NCI-H446 (cell line): ENCODE measurements at regions not wholly inside any gene's neighbourhood (a gene's known extent, or its start where the extent isn't known, plus 50 kb on each side); places are given as distances from the start of the nearest gene placed in this dataset.

Experiments
- DNase-seq, 2 experiments: peaks; one replicate each; lab custom pipeline; 2025; lab: John Stamatoyannopoulos, UW

DNA sequence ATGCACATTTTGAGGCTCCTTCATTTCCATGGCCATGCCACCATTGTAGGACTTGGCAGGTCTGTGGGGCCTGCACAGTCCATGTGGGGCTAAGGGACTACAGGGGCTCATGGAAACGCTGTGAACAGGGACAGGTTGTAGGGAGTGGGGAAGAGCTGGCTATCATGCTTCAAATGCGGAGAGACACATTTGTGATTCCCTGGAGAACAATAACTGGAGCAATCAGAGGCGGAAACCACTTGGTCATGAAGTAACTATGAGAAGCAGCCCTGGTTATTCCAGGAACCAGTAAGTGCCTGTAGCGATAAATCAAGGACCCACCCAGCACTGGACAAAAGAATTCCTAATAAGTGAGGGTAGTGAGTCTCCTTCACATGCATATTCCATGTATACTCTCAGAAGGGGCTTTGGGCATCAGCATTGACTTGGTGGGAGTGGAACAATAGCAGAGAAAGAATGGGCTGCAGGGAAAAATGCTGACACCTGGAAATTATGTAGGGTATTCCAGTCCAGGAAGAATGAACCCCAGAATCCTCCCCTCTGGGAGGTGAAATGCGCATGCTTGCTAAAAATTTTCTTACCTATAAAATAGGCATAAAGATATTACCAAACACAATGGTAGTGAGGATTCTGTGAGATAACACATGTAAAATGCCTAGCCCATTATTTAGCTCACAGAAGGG is 251.4 kb upstream of the ROPN1 start:
- no peak for DNase-seq

DNA sequence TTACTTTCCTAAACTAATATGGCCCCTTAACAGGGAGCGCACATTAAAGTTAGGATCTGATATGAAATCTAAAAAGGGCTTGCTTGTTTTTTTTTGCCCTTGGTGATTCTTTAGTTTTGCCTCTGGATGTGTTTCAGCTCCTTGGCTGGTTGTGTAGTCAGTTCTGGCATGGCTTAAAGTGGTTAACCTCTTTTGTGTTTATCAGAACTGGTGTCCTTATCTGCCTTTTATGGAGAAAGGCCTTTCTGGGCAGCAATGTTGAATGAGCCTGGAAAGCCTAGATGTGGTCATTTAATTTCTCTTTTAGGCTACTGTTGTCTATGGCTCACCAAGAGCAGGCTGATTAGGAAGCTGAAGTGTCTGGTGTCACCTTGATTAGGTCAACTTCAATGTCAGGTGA is 254.5 kb upstream of the ROPN1 start:
- no peak for DNase-seq

DNA sequence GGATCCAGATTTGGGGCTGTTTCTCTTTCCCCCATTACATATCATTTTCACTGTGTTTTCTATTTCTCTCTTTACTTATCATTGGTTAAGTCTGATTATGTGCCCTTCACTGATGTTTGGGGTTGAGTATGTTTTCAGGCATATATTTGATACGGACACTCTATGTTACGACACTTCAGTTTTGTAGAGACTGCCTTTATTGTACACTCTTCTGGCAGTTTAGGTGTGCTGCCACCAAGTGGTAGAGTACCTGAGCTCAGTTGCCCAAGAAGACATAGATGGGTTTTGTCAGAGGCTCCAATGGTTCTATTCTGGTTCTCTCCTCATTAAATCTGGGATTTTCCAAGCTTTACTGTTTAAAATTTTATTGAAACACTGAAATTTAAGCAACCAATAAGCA is 255.0 kb upstream of the ROPN1 start:
- DNase-seq = peak; percentile 14 to 42

DNA sequence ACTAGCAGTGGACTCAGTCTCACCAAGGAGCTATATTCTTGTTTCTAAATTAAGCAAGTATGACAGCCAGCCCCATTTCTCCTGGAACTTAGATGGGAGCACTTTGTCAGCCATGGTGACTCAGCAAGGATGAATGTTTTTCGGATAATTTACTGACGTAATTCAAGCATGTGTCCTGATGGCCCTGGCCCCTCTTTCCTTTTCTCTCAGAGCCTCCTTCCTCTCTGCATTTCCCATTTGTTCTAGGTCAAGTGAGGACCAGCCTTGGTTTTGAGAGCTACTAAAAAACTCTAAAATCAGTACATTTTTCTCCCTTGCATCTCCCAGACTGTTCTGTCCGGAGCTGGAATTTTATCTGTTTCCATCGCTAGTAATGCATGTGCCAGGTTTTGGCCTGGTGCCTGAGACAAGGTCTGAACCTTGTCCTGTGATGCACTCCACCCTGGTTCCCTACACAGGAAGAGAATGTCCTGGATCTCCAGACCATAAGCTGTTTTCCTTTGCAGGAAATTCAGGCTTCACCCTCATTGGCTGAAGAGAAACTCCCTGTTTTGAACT is 256.6 kb upstream of the ROPN1 start:
- no peak for DNase-seq

DNA sequence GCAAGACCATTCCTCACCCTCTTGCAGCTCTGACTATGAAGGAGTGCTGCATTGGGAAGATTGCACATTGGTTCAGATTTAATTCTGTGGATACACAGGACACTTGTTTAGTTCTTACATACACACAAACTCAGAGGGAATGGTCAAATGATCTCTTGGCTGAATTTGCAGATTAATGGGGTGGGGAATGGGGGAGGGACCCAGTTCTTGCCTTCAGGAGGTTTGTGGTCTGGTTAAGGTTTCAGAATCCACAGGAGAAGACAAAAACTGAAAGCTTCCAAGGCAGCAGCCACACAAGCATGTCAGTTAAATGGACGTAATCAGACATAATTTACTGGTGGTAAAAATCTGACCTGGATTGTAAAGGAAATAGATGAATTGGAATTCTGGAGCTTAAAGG is 257.1 kb upstream of the ROPN1 start:
- no peak for DNase-seq

DNA sequence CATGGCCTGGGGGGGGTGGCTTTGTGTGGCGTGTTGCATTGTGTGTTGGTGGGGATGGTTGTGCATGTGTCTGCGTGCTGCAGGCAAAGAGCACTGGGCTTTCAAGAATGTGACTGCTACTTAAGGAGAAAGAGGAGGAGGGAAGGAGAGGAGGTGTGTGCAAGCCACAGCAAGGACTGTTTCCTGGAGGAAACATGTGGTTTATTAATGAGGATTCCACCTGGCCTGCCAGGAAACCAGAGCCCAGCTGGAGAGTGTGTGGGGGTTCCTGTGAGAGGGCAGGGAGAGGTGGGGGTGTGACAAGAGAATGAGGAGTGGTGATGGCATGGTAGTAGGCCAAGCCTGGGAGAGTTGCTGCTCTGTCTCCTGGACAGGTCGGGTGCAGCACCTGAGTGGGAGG is 258.1 kb upstream of the ROPN1 start:
- DNase-seq = no peak

DNA sequence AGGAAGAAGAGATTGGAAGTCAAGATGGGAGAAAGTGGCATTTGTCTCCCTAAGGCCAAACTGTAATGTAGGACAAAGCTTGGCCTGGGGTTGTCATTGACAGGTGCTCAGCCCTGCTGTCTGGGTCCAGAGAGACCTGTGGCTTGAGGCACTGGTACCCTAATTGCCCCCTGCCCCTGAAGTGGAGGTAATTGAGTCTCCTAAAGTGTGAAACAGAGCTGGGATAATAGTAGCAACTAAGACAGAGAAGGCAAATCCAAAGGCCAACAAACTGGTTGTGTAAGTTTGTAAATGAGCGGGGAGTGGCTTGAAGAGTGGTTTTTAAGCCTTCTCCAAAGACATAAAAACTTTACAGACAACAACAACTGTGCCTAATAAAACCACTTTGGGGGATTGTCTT is 264.2 kb upstream of the ROPN1 start:
- DNase-seq = no peak

DNA sequence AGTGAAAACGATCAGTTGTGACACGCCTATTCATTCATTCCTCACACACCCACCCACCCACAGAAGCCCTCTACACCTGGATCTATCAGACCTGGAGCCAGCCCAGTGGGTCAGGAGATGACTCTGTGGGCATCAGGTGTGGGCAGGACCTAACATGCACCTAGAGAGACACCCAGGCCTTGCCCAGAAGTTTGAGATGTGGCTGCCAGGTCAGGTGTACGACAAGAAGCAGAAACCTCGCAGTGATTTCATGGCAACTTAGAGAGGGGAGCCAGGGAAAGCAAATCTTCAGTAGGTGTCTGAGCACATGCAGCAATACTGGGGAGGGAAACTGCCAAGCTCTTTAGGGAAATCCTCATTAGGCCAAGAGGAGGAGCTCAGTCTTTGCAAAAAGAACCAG is 264.7 kb upstream of the ROPN1 start:
- no peak for DNase-seq

DNA sequence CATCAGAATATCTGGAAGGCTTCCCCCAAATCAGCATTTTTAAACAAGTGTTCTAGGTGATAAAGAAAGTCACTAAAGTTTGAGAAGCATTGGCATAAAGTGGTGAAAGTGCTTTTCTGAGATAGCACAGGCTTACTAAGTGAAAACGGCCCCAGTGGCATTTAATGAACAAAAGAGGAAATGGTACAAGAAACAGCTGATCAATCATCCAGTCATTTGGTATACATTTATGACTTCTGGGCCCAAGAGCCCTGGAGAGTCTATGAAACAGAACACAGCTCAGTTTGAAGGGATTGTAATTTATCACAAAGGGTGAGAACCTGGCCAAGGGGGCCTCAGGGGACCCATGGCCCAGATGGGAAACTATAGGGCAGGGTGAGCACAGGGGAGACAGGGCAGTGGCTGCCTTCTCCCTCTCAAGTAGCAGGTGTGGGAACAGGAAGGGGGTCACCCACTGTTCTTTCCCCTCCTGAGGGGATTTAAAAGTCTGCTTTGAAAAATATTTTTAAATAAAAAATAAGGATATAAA is 265.5 kb upstream of the ROPN1 start:
- DNase-seq = no peak

DNA sequence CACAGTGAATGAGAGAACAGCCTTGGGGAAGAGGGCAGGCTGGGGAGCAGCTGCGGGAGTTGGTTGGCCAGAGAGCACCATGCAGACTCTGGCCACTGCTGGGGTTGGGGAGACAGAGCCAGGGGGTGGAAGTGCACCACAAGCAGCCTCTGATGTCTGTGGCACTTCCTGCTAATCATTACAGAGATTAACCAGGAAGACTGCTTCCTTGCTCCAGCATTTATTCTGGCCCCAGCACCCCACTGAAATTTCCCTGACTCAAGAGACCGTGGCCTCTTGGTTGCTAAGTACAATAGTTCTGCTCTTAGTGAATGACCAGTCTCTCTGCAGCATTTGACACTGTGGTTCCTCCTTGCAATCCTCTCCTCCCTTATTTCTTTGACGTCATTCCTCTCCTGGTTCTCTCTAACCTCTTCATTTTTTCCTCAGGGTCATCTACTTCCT is 266.2 kb upstream of the ROPN1 start:
- DNase-seq = no peak

DNA sequence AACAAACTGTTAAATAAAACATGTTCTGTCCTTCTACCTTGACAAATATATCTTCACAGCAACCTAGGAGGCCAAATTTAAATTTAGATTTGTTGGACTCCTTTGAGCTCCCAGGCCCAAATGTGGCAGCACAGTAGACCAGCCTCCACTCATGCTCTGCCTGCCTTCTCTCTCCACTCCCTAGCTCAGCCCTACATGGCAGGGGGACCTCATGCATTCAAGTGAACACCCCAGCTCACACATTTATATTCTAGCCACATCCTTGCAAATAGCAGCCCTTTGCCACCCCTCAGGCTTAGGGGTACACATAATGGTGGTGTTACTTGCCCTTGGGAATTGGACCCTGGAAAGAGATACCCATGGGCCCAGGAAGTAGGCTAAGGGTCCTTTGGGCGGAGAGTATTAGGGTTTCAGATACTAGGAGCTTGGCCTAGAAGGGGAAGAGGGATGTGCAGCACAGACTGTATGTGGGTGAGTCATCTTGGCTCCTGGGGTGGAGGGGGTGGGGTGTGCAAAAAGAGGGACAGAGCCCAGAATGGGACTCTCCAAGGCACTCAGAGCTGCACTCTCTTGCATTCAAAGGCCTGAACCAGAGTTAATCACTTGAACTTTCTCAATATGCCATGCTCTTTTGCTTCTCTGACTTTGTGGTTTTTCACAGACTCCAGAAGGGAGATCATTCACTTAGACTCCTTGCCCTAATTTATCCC is 268.4 kb upstream of the ROPN1 start:
- DNase-seq = peak in 1 of 2 experiments; percentile 64

DNA sequence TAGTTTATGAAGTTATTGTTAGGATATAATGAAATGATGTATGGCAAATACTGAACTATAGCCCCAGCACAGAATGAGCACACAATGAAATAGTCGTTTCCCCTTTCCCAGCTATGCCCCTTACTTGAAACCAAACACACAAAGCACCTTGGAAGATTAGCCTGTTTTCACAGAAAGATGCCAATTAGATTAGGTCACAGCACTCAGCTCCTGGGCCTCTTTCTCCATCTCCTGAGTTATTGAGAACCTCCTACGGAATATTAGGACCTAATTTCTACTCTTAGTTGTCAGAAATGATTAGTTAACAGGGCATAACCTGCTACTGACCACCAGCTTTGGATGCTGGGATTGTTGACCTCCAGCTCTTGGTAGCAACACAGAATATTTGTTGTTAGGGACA is 269.4 kb upstream of the ROPN1 start:
- no peak for DNase-seq

DNA sequence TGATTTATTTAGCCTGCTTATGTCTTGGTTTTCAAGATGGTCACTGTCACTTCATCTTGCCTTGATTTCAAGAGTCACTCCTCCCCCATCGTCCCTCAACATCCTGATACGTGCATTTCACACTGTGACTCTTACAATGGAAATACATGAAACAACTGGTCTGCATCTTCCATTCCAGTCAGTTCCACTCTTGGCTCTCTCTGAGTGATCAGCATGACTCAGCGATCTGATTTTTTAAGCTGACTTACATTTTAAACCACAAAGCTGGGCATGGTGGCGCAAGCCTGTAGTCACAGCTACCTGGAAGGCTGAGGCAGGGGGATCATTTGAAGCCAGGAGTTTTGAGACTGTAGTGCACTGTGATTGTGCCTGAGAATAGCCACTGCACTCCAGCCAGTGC is 271.2 kb upstream of the ROPN1 start:
- DNase-seq = no peak

DNA sequence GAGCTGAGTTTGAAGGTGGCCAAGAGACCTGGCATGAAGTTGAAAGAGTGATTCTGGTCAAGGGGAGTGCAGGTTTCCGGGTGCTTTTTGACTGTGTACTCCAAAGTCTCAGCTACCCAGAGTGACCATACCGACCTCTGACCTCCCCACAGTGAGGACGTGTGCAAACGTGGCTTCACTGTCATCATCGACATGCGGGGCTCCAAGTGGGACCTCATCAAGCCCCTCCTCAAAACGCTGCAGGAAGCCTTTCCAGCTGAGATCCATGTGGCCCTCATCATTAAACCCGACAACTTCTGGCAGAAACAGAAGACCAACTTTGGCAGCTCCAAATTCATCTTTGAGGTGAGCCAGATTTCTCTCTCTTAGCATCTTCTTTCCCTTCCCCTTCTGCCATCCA is 272.4 kb upstream of the ROPN1 start:
- no peak for DNase-seq

DNA sequence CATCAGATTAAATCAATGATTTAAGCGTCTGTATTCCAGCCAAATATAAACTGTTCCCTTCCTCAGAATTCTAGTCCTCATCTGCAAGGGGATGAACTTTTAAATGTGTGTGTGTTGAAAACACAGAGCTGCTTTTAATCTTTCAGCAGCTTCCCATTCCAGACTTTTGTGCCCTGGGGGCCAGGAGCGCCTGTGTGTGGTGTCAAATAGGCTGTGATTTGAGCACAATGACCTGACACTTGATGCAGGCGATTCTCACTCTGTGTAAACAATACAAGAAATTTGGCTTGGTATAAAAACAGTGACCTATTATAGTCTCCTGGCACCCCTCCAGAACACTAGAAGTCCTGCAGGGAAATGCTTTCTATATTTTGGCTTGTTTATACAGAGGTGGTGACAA is 274.6 kb upstream of the ROPN1 start:
- peak in 1 of 2 experiments; percentile 24 for DNase-seq

DNA sequence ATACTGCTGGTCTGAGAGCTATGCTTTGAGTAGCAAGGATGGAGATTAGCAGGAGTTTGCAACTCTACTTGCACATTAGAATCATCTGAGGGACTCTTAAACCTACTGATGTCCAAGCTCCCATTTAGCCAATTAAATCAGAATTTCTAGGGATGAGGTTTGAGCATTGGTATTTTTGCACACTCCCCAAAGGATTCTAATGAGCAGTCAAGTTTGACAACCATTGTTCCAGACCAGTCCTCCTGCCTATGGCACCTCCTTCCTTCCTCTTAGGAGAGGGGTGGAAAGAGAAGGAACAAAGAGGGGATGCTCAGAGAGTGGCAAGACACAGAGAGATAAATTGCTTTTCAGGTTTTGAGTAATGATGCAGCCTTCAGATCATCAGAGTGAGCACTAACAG is 275.5 kb upstream of the ROPN1 start:
- DNase-seq = no peak

DNA sequence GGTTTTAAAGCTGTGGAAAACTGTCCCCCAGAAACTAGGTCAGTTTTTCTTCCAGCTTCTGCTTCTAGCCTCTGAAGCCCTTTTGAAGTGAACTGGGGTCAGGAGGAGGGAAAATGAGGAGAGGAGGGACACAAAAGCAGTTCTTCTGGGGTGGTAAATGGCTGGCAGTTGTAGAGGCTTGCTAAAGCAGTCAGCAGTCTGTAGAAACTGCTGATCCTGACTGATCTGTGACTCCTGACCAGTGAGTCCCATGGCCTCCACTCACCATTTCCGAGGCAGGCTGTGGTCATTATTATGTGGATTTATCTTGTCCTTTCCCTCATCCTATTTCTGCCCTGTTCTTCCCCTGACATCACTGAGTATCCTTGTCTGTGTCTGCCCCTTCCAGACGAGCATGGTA is 276.4 kb upstream of the ROPN1 start:
- DNase-seq = no peak

DNA sequence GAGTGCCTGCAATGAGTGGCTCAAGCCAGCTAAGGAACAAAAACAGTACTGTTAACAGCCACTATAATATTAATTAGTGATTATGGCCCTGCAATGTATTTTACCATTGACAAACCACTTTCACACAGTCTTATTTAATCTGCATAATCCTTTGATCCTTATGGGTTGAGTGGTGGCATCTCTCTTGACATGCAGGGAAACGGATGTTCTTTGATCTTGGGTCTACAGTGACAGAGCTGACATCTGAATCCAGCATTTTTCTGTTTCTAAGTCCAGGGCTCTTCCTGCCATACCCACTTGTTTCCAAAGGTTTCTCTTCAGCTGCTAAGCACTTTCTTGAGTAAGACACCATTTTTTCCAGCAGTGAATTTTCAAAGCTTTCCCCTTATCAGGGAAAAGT is 277.7 kb upstream of the ROPN1 start:
- no peak for DNase-seq

DNA sequence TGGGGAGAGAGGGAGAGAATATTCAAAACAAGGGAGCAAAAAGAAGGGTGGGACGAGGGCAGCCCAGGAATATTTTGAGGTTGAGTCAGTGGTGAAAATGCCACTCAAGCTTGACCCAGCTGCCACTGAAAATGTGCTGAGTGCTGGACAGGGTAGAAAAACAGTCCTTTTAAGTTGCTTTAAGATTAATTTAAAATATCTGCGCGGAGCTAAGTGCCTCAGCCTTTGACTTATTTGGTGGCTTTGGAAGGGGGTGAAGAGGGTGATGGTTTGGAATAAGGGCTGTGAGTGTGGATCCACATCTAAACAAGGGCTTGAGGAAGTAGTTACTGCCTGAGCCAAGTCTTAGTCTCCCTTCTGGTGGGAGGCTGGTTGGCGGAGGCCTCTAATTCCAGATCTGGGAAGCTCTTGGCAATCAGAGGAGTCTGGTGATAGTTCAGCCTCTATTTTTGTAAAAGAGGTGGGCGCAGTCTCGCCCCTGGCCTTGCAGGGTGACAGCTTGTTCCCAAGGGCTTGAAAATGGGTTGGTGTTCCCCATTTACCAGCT is 280.8 kb upstream of the ROPN1 start:
- DNase-seq = peak in 1 of 2 experiments; percentile 53

DNA sequence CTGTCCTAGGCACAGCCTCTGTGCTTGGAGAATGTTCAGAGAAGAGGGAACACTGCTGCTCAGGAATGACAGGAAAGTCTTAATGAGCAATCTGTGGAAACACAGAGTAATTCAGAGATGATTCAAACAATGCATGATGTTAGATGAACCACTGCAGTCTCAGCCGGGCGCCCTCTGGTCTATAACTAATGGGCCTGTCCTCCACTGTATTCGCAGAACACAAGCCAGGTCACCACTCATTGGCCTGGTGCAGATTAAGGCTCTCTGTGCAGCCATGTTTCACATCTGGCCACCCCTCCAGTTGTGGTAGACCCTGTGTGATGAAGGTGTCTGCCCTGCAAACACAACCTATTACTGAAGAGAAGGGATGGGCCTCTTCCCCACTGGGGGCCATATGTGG is 281.7 kb upstream of the ROPN1 start:
- no peak for DNase-seq

DNA sequence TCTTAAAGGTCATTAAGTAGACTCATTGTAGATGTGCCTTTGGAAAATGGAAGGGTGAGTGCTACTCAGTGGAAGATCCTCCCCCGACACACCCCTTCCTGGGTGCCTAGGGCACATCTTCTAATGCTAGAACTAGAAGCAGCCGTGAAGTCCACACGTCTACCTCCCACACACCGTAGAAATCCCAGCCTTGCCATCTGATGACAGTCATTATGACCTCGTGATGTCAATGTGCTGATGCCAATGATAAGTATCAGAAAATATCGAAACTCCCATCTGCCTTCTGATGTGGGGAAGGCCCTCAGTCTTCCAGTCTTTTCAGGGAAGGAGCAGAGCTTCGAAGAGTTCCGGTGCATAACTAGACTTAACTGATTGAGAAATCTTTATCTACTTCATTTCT is 282.1 kb upstream of the ROPN1 start:
- DNase-seq = no peak

DNA sequence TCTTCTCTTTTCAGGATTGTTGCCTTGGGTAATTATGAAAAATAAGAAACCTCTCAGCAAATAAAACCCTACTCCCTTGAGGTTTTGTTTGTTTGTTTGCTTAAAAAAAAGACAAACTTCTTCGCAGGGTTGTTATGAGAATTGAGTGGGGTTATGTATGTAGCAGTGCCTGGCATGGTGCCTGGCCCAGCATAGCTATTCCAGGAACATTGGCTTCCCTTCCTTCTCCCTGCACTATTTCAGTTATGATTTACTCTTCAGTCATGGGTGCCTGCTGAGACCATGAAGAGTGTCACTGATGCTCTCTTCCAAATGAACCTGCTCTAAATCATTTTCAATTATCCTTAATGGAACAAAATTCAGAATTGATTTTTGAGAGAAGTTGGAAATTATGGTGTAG is 283.5 kb upstream of the ROPN1 start:
- DNase-seq = peak in 1 of 2 experiments; percentile 41

DNA sequence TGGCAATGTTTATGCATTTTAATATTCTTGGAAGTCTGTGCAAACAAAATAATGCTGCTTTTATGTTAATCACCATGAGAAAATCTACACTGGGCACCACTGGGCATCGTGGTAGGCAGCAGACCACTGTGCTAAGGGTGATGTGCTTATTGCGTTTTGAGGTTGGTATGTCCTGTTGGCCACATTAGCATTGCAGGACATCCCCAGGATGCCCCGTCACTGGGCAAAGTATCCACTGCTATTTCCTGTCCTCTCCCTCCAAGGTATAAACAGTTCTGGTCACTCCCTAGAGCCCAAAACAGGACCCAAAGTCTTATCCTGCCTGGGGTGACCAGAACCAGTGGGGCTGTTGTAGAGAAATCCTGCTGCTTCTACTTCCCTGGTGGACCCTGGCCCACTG is 284.2 kb upstream of the ROPN1 start:
- no peak for DNase-seq
